IgD-negative memory B cell (primary cell): ENCODE measurements at regions not wholly inside any gene's neighbourhood (a gene's known extent, or its start where the extent isn't known, plus 50 kb on each side); places are given as distances from the start of the nearest gene placed in this dataset.
"Not testable (repeated sequence)": the region's sequence is repeated elsewhere in the genome, so short reads cannot be mapped to it uniquely, and the experiment has no call there.

Experiments
- H3K27ac Mint-ChIP-seq, 3 donors: one replicate each; pipeline ENCODE4 v1.8.0; 2020 to 2022; ENCODE audit warnings: mild to moderate bottlenecking in 3 of 3, mixed read lengths in 3 of 3, moderate library complexity in 1 of 3
- H3K27me3 Mint-ChIP-seq: one replicate; pipeline ENCODE4 v1.8.0; 2021; ENCODE audit warnings: mixed read lengths
- H3K36me3 Mint-ChIP-seq: one replicate; pipeline ENCODE4 v1.8.0; 2020; ENCODE audit warnings: mild to moderate bottlenecking, mixed read lengths
- H3K4me1 Mint-ChIP-seq, 3 donors: one replicate each; pipeline ENCODE4 v1.8.0; 2020 to 2022; ENCODE audit warnings: mixed read lengths in 3 of 3, mild to moderate bottlenecking in 1 of 3
- H3K4me3 Mint-ChIP-seq, 4 donors: one replicate each; pipeline ENCODE4 v1.8.0; 2020 to 2022; ENCODE audit warnings: mild to moderate bottlenecking in 4 of 4, mixed read lengths in 4 of 4, moderate library complexity in 3 of 4
- H3K9me3 Mint-ChIP-seq, 3 donors: one replicate each; pipeline ENCODE4 v1.8.0; 2020 to 2021; ENCODE audit warnings: mixed read lengths in 3 of 3, mild to moderate bottlenecking in 1 of 3

DNA sequence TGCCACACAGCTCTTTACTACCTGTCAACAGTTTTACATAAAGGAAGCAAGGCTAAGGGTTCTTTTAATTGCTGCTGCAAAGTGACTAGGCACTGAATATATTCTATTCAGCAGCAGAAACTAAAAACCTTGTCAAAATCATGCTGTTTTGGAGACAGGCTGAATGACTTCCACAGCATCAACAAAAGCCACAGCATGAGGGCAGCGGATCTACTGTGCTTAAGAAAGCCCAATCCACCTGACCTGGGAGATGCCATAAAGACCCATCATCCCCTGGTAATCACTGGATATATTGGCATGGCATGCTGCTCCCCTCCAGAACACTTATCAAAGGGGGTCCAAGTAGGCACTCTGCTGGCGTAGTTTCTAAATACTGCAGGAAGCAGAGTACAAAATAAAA lies 715.1 kb upstream of the SLC8A1 start:
- Mint-ChIP-seq H3K27ac (no peak overlapping the region), H3K36me3 (peaks cover 2% of the 10 kb centered on the region), H3K27me3 (no peaks in the 10 kb centered on the region), H3K4me3 (no peak overlapping the region), H3K9me3 (peaks cover 0 to 3% (median 0%) of the 10 kb centered on the region in 3 donors), H3K4me1 (no peaks in the 10 kb centered on the region)

DNA sequence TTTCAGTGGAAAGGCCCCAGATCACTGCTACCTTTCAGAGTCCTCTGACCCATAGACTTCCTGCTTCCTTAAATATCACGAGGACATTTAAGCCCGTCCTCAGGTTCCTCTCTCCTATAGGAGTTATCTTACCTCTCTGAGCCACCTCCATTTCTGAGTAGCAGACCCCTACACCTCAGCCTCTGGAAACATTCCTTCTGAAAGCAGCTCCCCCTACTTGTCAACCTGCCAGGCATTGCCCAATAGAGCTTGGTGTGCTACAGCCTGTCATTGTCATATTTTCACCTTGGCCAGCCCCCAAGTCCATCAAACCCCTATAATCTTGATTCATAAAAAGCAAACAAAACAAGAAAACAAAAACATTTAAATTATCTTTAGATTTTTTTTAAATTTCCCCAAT lies 717.9 kb upstream of the SLC8A1 start:
- Mint-ChIP-seq H3K4me1 (no peaks in the 10 kb centered on the region), H3K27ac (no peak overlapping the region), H3K36me3 (peaks cover 2% of the 10 kb centered on the region), H3K9me3 (peaks cover 0 to 1% (median 0%) of the 10 kb centered on the region in 3 donors), H3K27me3 (no peaks in the 10 kb centered on the region), H3K4me3 (no peak overlapping the region)

DNA sequence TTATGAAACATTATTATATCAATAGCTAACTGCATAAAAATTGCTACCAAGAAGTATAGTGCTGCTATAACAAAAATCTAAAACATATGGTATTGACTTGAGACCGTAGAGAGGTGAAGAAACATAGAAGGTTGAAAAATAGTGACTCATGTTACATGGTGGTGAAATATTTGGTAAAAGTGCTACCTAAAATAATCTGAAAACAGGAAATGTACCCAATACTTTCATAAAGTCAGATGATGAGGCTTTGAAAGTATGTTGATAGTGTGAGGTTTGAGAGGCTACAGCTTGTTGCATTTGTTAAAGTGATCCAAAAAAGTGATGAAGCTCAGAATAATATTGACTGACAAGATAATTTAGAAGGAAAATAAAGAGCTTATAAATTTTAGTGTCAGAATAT lies 718.7 kb upstream of the SLC8A1 start:
- Mint-ChIP-seq H3K27me3 (no peaks in the 10 kb centered on the region), H3K4me3 (no peak overlapping the region), H3K27ac (no peak overlapping the region), H3K36me3 (no peaks in the 10 kb centered on the region), H3K9me3 (peaks cover 0 to 1% (median 0%) of the 10 kb centered on the region in 3 donors), H3K4me1 (no peaks in the 10 kb centered on the region)

DNA sequence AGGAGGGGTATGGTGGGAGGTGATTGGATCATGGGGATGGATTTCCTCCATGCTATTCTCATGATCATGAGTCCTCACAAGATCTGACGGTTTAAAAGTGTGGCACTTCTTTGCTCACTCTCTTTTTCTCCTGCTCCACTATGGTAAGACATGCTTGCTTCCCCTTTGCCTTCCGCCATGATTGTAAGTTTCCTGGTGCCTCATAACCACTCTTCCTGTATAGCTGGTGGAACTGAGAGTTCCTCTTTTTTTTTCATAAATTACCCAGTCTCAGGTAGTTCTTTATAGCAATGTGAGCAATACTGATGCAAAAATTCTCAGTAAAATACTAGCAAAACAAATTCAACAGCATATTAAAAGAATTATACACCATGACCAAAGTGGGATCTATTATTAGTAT lies 728.5 kb upstream of the SLC8A1 start:
- Mint-ChIP-seq H3K4me3 (no peak overlapping the region), H3K27ac (no peak overlapping the region), H3K9me3 (peaks cover 0 to 3% (median 2%) of the 10 kb centered on the region in 3 donors), H3K27me3 (no peaks in the 10 kb centered on the region), H3K36me3 (no peaks in the 10 kb centered on the region), H3K4me1 (peaks cover 0 to 2% (median 0%) of the 10 kb centered on the region in 3 donors)

DNA sequence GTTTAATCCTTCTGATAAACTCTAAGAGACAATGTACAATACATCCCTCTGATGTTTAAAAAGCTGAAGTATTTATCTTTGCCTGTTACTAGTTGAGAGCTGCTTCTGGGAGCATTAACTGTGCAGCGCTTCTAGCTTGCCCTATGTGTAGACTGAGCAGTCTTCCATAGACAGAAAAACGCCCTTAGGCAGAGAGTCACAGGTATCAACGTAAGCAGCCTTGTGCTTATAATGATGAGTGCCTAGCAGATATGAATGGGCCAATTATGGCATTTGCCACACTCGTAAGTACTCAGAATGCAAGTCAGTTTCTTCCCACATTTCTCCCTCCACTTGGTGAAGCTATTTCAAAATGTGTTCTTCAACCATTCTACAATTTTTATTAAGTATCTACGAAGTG lies 731.1 kb upstream of the SLC8A1 start:
- Mint-ChIP-seq H3K4me1 (peaks cover 0 to 2% (median 0%) of the 10 kb centered on the region in 3 donors), H3K9me3 (peaks cover 2 to 4% (median 3%) of the 10 kb centered on the region in 3 donors), H3K27me3 (no peaks in the 10 kb centered on the region), H3K4me3 (no peak overlapping the region), H3K27ac (no peak overlapping the region), H3K36me3 (no peaks in the 10 kb centered on the region)

DNA sequence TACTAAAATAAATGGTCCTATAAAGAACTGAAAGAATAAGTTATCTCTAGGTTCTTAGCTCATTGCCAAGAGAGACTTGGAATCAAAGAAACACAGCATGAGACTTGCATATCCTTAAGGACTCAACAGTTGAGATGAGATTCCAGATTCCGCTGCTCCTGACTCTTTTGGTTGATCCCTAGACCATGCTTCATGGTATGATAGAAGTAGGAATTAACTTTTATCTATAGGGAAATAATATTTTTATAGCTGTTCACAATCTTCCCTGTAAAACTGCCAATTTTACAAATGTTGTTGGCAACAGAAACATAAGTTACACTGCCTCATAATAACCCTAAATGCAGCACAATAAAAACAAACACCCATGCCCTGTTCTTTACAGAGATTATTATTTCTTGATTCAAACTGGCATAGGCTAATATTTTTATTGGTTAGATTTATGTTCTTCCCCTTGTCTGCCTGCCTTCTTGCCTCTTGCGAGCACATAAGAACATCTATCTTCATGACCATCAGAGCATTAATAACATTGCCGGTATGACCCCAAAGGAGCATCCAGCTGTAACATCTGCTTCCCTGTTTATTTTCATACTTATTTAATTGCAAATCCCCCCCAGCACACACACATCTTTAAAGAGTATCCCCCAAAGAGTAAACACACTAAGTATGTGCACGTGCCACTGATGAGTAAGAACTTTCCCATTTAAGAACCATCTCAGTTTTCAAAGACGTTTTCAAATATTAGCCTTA lies 735.7 kb upstream of the SLC8A1 start:
- H3K4me1 Mint-ChIP-seq = peaks cover 0 to 2% (median 0%) of the 10 kb centered on the region in 3 donors
- no peaks in the 10 kb centered on the region for H3K36me3 Mint-ChIP-seq
- H3K27me3 Mint-ChIP-seq = no peaks in the 10 kb centered on the region
- no peak overlapping the region for H3K4me3 Mint-ChIP-seq
- peaks cover 2 to 4% (median 3%) of the 10 kb centered on the region in 3 donors for H3K9me3 Mint-ChIP-seq
- no peak overlapping the region for H3K27ac Mint-ChIP-seq

DNA sequence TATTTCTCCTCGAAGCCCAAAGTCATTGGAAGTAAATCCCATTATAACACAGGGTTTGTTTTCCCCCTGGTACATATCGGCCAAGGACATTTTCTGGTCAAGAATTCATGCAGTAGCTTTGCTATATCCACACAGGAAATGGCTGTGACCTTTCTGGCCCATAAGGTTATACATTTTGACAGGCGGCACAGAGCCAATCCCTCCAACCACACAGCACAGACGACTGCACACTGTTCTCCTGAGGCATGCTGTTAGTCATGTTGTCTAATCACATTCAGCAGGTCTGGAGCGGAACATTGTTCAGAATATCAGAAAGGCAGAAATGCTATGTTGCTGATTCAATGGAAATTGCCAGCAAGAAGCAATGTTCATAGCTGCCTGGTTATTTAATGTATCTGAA lies 742.3 kb upstream of the SLC8A1 start:
- H3K9me3 Mint-ChIP-seq = peaks cover 0 to 2% (median 0%) of the 10 kb centered on the region in 3 donors

DNA sequence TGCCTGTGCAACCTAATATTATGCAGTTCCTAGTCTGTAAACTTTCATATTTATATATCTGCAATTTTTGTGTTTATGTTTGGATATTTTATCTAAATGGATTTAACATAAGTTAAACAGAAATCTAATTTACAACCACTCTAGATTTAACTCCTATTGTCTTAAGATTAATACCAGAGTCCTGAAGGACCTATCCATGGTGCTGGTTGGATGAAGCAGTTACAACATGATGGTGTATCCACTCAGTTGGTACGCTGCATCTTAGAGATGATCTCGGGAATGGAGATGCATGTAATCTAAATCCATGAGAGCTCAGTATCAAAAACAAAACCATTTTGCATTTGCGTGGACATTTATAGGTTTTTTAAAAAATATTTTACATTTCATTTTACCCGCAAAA lies 745.9 kb upstream of the SLC8A1 start:
- no peaks in the 10 kb centered on the region for H3K27me3 Mint-ChIP-seq
- H3K36me3 Mint-ChIP-seq = no peaks in the 10 kb centered on the region
- H3K4me3 Mint-ChIP-seq = no peak overlapping the region
- no peak overlapping the region for H3K27ac Mint-ChIP-seq
- H3K4me1 Mint-ChIP-seq = no peaks in the 10 kb centered on the region
- H3K9me3 Mint-ChIP-seq = peaks cover 0 to 4% (median 2%) of the 10 kb centered on the region in 3 donors

More for the DNA sequence above, 742.3 kb upstream of the SLC8A1 start:
- no peak overlapping the region for H3K4me3 Mint-ChIP-seq
- H3K27me3 Mint-ChIP-seq = no peaks in the 10 kb centered on the region
- no peak overlapping the region for H3K27ac Mint-ChIP-seq
- H3K36me3 Mint-ChIP-seq = no peaks in the 10 kb centered on the region
- no peaks in the 10 kb centered on the region for H3K4me1 Mint-ChIP-seq

DNA sequence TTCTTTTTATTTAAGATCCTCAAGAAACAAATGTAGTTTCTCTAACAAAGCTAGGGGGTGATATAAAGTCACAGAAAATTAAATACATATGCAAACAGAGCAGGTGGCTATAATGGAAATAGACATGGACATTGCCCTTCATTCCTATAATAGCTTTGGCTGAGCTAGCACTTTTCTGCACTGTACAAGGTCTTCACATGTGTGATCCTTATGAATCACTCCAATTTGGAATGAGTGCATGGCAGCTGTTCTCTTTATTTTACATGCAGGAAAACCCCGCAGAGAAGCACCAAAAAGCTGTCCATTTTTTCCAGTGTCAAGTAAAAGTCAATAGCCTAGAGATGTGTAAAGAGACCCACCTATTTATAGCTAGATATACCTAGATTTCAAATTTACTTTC lies 747.4 kb upstream of the SLC8A1 start:
- H3K27ac Mint-ChIP-seq = no peak overlapping the region
- H3K36me3 Mint-ChIP-seq = no peaks in the 10 kb centered on the region
- H3K4me3 Mint-ChIP-seq = no peak overlapping the region
- H3K9me3 Mint-ChIP-seq = peaks cover 0 to 4% (median 2%) of the 10 kb centered on the region in 3 donors
- H3K4me1 Mint-ChIP-seq = no peaks in the 10 kb centered on the region
- no peaks in the 10 kb centered on the region for H3K27me3 Mint-ChIP-seq

DNA sequence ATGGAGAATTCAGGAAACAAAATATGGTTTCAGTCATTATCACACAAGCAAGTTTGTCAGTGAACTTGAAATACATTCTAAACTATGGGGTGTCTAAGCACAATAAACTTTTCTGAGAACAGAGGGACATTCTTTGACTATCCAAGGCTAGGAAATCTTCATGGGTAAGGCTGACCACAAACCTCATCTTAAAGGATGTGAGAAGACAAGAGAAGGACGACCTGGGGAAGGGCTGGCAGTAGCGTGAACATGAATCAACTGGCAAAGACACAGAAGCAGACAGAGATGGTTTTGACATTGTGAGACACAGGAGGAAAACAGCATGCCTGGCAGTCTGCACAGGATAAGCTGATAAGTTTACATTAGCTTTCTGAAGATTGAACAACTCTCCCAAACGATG lies 752.4 kb upstream of the SLC8A1 start:
- Mint-ChIP-seq H3K4me3 (no peak overlapping the region), H3K27me3 (no peaks in the 10 kb centered on the region), H3K27ac (no peak overlapping the region)

DNA sequence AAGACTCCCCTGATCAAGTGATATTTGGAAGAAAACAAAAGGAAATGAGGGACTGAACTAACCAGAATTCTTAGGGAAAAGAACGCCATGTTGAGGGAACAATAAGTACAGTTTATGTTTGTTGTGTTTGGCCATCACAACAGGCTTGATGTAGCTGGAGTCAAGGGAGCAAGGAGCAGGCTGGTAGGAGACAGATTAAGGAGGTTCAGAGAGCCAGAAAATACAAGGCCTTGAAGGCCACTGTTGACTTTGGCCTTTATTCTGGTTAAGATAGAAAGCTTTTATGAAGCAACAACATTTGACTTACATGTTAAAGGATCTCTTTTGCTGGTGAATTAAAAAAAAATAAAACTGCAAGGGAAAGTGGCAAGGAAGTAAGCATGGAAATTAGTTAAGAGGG lies 754.1 kb upstream of the SLC8A1 start:
- no peak overlapping the region for H3K4me3 Mint-ChIP-seq
- no peaks in the 10 kb centered on the region for H3K4me1 Mint-ChIP-seq
- H3K27me3 Mint-ChIP-seq = no peaks in the 10 kb centered on the region
- no peak overlapping the region for H3K27ac Mint-ChIP-seq
- no peaks in the 10 kb centered on the region for H3K36me3 Mint-ChIP-seq
- peaks cover 0 to 7% (median 0%) of the 10 kb centered on the region in 3 donors for H3K9me3 Mint-ChIP-seq

More for the DNA sequence above, 752.4 kb upstream of the SLC8A1 start:
- peaks cover 0 to 4% (median 0%) of the 10 kb centered on the region in 3 donors for H3K9me3 Mint-ChIP-seq
- H3K36me3 Mint-ChIP-seq = no peaks in the 10 kb centered on the region
- H3K4me1 Mint-ChIP-seq = no peaks in the 10 kb centered on the region

DNA sequence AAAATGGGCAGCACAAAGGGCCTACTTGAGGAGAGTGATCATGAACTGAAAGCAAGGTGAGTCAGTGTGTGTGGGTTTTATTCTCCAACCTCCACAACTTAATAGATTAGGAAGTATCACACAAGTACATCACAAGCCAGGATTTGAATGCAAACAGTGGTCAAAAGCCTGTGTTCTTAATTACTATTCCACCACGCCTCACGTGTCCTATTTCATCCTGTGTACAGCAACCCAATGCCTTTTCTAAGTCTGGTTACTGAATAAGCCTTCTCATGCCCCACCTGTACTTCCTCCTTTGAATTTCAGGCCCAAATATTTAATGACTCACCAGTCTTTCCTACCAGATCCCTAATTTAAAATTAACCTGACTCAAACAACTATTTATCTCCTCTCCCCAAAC lies 755.7 kb upstream of the SLC8A1 start:
- no peaks in the 10 kb centered on the region for H3K36me3 Mint-ChIP-seq
- H3K27me3 Mint-ChIP-seq = no peaks in the 10 kb centered on the region
- H3K4me3 Mint-ChIP-seq = peak overlapping the region in 1 of 4 donors; percentile 20
- H3K4me1 Mint-ChIP-seq = no peaks in the 10 kb centered on the region
- no peak overlapping the region for H3K27ac Mint-ChIP-seq
- peaks cover 0 to 4% (median 0%) of the 10 kb centered on the region in 3 donors for H3K9me3 Mint-ChIP-seq

DNA sequence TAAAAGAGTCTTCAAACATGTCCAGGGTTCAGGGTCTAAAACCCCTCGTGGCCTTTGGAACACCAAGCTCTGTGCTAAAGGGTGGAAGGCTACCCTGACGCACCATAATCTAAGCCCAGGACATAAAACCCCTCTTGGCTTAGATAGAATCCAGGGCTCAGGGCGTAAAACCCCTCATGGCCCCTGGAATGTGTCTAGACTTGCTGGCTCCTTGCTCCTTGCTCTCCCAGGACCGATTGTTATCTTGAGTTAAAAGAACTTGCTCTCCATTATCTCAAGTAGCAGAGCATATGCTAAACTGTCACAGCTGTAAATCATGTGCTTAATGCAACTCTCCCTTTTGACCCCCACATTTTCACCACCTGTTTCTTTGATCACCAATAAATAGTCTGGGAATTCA lies 758.1 kb upstream of the SLC8A1 start:
- not testable (repeated sequence) for H3K4me3 Mint-ChIP-seq, H3K9me3 Mint-ChIP-seq, H3K36me3 Mint-ChIP-seq, H3K27me3 Mint-ChIP-seq, H3K27ac Mint-ChIP-seq, H3K4me1 Mint-ChIP-seq

DNA sequence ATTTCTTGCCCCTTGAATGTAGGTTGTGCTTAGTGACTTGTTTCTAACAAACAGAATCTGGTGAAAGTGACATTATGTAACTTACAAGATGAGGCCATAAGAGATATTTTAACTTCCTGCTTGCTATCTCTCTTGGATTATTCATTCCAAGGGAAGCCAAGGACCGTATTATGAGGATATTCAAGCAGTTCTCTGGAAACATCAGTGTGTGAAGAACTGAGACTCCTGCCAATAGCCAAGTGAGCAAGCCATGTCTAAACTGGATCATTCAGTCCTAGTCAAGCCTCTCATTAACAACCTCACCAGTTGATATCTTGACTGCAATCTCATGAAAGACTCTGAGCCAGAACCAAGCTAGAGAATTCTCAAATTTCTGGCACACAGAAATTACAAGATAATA lies 765.1 kb upstream of the SLC8A1 start:
- Mint-ChIP-seq H3K4me1 (no peaks in the 10 kb centered on the region), H3K36me3 (no peaks in the 10 kb centered on the region), H3K9me3 (peaks cover 0 to 4% (median 4%) of the 10 kb centered on the region in 3 donors), H3K27me3 (no peaks in the 10 kb centered on the region), H3K27ac (no peak overlapping the region), H3K4me3 (no peak overlapping the region)

DNA sequence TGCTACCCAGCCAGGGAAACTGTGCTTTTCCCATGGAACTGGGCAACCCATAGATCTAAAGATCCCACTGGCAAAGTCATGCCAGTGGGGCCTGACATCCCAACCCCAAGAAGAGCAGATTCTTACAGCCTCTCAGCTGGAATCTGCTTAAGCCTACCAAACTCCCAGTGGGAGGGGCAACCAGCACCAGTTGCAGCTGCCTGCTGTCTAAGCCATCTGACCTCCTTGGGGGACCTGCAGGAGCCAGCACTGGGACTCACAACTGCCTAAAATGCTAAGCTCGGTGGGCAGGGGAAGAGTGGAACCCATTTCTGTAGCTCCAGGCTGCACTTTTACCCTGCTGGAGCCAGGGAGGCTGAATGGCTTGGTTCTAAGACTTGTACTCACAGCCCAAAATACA lies 770.7 kb upstream of the SLC8A1 start:
- no peak overlapping the region for H3K27ac Mint-ChIP-seq
- no peaks in the 10 kb centered on the region for H3K36me3 Mint-ChIP-seq
- H3K27me3 Mint-ChIP-seq = no peaks in the 10 kb centered on the region
- H3K4me1 Mint-ChIP-seq = no peaks in the 10 kb centered on the region
- H3K9me3 Mint-ChIP-seq = peaks cover 0 to 5% (median 4%) of the 10 kb centered on the region in 3 donors
- no peak overlapping the region for H3K4me3 Mint-ChIP-seq

DNA sequence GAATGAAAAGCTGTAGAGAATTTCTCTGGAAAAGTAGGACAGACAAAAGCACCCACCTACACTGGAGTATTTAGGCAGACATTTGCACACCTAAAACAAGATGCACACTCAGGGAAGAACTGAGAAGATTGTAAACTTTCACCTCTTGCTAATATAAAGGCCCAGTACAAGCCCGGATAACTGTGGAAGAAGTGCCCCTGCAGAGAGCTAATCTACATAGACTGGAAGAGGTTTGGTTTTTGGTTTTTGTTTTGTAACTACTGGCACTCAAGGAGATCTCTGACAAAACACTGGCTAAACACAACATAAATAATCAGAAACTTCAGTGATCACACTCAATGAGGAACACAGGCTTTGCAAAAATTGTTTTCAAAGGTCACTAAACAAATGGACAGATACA lies 782.2 kb upstream of the SLC8A1 start:
- Mint-ChIP-seq H3K9me3 (peaks cover 4 to 28% (median 9%) of the 10 kb centered on the region in 3 donors), H3K27ac (no peak overlapping the region), H3K36me3 (no peaks in the 10 kb centered on the region), H3K4me1 (no peaks in the 10 kb centered on the region), H3K27me3 (peaks cover 1% of the 10 kb centered on the region), H3K4me3 (no peak overlapping the region)
